Trophoblast cell (in vitro differentiated cells and primary cell): ENCODE measurements at regions not wholly inside any gene's neighbourhood (a gene's known extent, or its start where the extent isn't known, plus 50 kb on each side); places are given as distances from the start of the nearest gene placed in this dataset.

ENCODE experiments used
- DNase-seq, 2 donors: peaks; one replicate each; pipeline ENCODE4 v3.0.0-alpha.2; 2016
- H2AFZ ChIP-seq: 2 replicates; pipeline ENCODE4 v1.6.1; 2013; ENCODE audit warnings: low read length, moderate library complexity, mild to moderate bottlenecking; ENCODE audit not compliant: insufficient read depth, poor library complexity
- H2AK5ac ChIP-seq: 2 replicates; pipeline ENCODE4 v1.6.1; 2013; ENCODE audit warnings: mild to moderate bottlenecking, low read length
- H2BK120ac ChIP-seq: 2 replicates; pipeline ENCODE4 v1.6.1; 2013; ENCODE audit warnings: low read length, mild to moderate bottlenecking, moderate library complexity; ENCODE audit not compliant: insufficient read depth, poor library complexity
- H2BK12ac ChIP-seq: 2 replicates; pipeline ENCODE4 v1.6.1; 2013; ENCODE audit warnings: mild to moderate bottlenecking, low read length, moderate library complexity
- H2BK5ac ChIP-seq: 2 replicates; pipeline ENCODE4 v1.6.1; 2013; ENCODE audit warnings: low read length, low read depth, moderate library complexity, mild to moderate bottlenecking; ENCODE audit not compliant: poor library complexity
- H3K14ac ChIP-seq: 2 replicates; pipeline ENCODE4 v1.6.1; 2013; ENCODE audit warnings: mild to moderate bottlenecking, low read length
- H3K18ac ChIP-seq: 2 replicates; pipeline ENCODE4 v1.6.1; 2013; ENCODE audit warnings: mild to moderate bottlenecking, low read length
- H3K23ac ChIP-seq: 2 replicates; pipeline ENCODE4 v1.6.1; 2013; ENCODE audit warnings: low read length
- H3K27ac ChIP-seq: 2 replicates; pipeline ENCODE4 v1.5.1; 2013; ENCODE audit warnings: low read depth, mild to moderate bottlenecking, inconsistent platforms, low read length, moderate library complexity
- H3K27me3 ChIP-seq: 2 replicates; pipeline ENCODE4 v1.6.1; 2013; ENCODE audit warnings: inconsistent platforms, mild to moderate bottlenecking, low read length, moderate library complexity; ENCODE audit not compliant: insufficient read depth
- H3K36me3 ChIP-seq, 2 experiments: 1 replicate in 1 of 2; 2 replicates in 1 of 2; pipeline ENCODE4 v1.6.1; 2013; ENCODE audit warnings: low read length in 2 of 2, mild to moderate bottlenecking in 2 of 2, moderate library complexity in 1 of 2; ENCODE audit not compliant: insufficient read depth in 2 of 2, control insufficient read depth in 1 of 2
- H3K4ac ChIP-seq: 2 replicates; pipeline ENCODE4 v1.6.1; 2013; ENCODE audit warnings: low read depth, mild to moderate bottlenecking, low read length, moderate library complexity
- H3K4me1 ChIP-seq, 2 experiments: 1 replicate in 1 of 2; 2 replicates in 1 of 2; pipeline ENCODE4 v1.6.1; 2013; ENCODE audit warnings: low read length in 2 of 2, mild to moderate bottlenecking in 2 of 2, moderate library complexity in 1 of 2; ENCODE audit not compliant: insufficient read depth in 2 of 2, control insufficient read depth in 1 of 2
- H3K4me2 ChIP-seq: 2 replicates; pipeline ENCODE4 v1.6.1; 2013; ENCODE audit warnings: inconsistent platforms, mild to moderate bottlenecking, low read length, moderate library complexity
- H3K4me3 ChIP-seq: 2 replicates; pipeline ENCODE4 v1.5.1; 2013; ENCODE audit warnings: mild to moderate bottlenecking, low read depth, low read length, inconsistent platforms
- H3K79me1 ChIP-seq: one replicate; pipeline ENCODE4 v1.6.1; 2013; ENCODE audit warnings: low read length
- H3K79me2 ChIP-seq: 2 replicates; pipeline ENCODE4 v1.6.1; 2013; ENCODE audit warnings: low read length, mild to moderate bottlenecking; ENCODE audit not compliant: control insufficient read depth, insufficient read depth, poor library complexity
- H3K9ac ChIP-seq: 2 replicates; pipeline ENCODE4 v1.6.1; 2013; ENCODE audit warnings: mild to moderate bottlenecking, low read length
- H3K9me3 ChIP-seq: 2 replicates; pipeline ENCODE4 v1.6.1; 2013; ENCODE audit warnings: low read depth, mild to moderate bottlenecking, control low read depth, inconsistent platforms, low read length; ENCODE audit not compliant: insufficient read depth
- H4K12ac ChIP-seq: 2 replicates; pipeline ENCODE4 v1.6.1; 2013; ENCODE audit warnings: low read depth, mild to moderate bottlenecking, low read length, moderate library complexity
- H4K8ac ChIP-seq: 2 replicates; pipeline ENCODE4 v1.6.1; 2013; ENCODE audit warnings: low read depth, mild to moderate bottlenecking, low read length, moderate library complexity
- H4K91ac ChIP-seq: one replicate; pipeline ENCODE4 v1.6.1; 2013; ENCODE audit warnings: low read depth, mild to moderate bottlenecking, low read length, moderate library complexity
- whole genome bisulfite sequencing: extraction: QIAGEN DNeasy Blood & Tissue Kit; methylation state at CpG from one replicate; pipeline ENCODE4 v1.1.7; 2013; ENCODE audit warnings: missing lambda C conversion rate; ENCODE audit not compliant: insufficient read length, insufficient coverage; ENCODE audit errors: extremely low coverage; 5-methylcytosine and 5-hydroxymethylcytosine counted together

DNA sequence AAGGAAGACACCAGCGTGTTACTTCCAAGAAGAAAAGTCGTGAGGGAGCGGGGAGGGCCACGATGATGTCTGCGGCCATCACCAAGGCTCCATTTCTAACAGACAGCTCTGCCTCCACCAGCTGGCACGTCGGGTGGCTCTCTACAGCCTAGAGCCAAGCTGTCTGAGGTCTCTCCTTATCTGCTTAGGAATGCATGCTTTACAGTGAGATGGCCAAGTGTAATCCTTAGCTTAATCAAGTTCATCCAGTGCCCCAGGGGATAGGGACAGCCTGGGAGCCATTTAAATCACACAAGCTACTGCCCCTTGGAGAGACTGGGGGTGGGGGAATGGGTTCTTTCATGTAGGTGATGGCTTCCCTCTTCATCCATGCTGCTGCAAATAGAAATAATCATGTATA, 213.8 kb upstream of the CST7 start:
- no CpG with 5 or more reads among the region's 7 CpGs for WGBS
- Histone ChIP-seq H3K79me1 (no peaks in the 10 kb centered on the region), H2BK120ac (no peak overlapping the region), H4K8ac (no peak overlapping the region), H2BK12ac (no peak overlapping the region), H3K23ac (no peak overlapping the region), H3K79me2 (no peaks in the 10 kb centered on the region), H2BK5ac (no peak overlapping the region), H2AK5ac (no peak overlapping the region), H4K12ac (no peak overlapping the region), H3K9me3 (peaks cover 7% of the 10 kb centered on the region), H3K18ac (no peak overlapping the region), H3K4me2 (no peak overlapping the region), H4K91ac (no peak overlapping the region), H3K4me3 (no peak overlapping the region), H3K4ac (no peak overlapping the region), H3K4me1 (no peaks in the 10 kb centered on the region), H3K14ac (no peak overlapping the region), H2AFZ (no peak overlapping the region), H3K27ac (no peak overlapping the region), H3K36me3 (no peaks in the 10 kb centered on the region), H3K9ac (no peak overlapping the region), H3K27me3 (no peaks in the 10 kb centered on the region)
- DNase-seq: no peak

DNA sequence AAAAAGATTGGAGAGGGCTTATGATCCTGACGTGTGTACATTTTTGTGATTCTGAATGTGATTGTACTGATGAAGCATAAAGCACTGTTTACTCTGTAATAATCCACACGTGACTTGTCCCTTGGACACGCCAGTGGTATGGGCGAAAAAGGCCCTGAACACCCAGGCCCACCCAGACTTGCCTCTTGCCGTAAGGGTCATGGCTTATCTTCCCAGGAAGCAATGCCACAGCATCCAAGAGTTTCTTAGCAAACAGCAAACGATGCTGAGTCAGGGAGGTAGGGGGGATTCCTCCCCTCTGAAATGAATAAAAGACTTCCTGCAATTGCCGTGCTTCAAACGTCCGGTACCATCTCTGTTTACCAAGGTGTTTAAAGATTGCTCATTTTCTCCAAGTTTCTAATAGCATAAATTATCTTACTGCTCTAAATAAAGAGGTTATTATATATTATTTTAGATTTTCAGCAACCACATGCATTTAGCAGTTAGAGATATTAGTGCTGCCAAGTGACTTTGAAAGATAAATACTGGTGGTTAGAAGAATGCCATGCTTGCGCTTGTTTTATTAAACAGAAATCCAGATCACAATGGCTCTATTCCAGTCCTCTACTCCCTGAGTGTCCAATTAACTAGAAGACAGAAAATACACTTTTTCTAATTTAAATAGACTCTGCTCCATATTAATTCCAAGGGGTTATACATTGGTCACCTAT, 212.8 kb upstream of the CST7 start:
- H2BK12ac ChIP-seq: no peak overlapping the region
- no peak overlapping the region for H3K27ac ChIP-seq
- no peaks in the 10 kb centered on the region for H3K27me3 ChIP-seq
- no peak overlapping the region for H2AK5ac ChIP-seq
- H3K4me2 ChIP-seq: no peak overlapping the region
- H3K36me3 ChIP-seq: no peaks in the 10 kb centered on the region
- H3K4ac ChIP-seq: no peak overlapping the region
- no peak overlapping the region for H3K23ac ChIP-seq
- H2BK120ac ChIP-seq: no peak overlapping the region
- no CpG with 5 or more reads among the region's 10 CpGs for WGBS
- no peak overlapping the region for H2BK5ac ChIP-seq
- H4K8ac ChIP-seq: no peak overlapping the region
- no peak overlapping the region for H4K91ac ChIP-seq
- no peak for DNase-seq
- peaks cover 7% of the 10 kb centered on the region for H3K9me3 ChIP-seq
- no peak overlapping the region for H3K4me3 ChIP-seq
- H2AFZ ChIP-seq: no peak overlapping the region
- H3K18ac ChIP-seq: no peak overlapping the region
- H3K79me1 ChIP-seq: no peaks in the 10 kb centered on the region
- H3K4me1 ChIP-seq: no peaks in the 10 kb centered on the region
- no peak overlapping the region for H3K14ac ChIP-seq
- no peak overlapping the region for H4K12ac ChIP-seq
- no peak overlapping the region for H3K9ac ChIP-seq
- H3K79me2 ChIP-seq: no peaks in the 10 kb centered on the region

DNA sequence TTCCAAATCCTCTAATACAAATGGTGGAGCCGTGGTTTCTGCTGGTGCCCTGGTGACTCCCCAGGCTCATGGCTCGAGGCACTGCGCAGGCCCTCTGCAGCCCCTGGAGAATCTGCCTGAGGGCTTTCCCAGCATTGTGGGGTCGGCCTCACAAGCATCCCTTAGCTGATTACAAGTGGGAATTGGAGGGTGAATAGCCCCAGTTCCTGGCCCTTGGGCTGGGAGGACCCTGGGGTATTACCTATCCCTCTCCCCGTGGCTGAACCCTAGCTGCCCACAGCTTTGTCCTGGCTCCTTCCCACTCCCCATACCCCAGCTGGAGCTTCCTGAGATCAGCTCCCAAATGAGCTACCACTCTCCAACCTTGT, 212.2 kb upstream of the CST7 start:
- no peak overlapping the region for H3K14ac ChIP-seq
- H3K4me3 ChIP-seq: no peak overlapping the region
- no peak overlapping the region for H4K91ac ChIP-seq
- H4K12ac ChIP-seq: no peak overlapping the region
- no peak overlapping the region for H3K23ac ChIP-seq
- H3K27me3 ChIP-seq: no peaks in the 10 kb centered on the region
- H2BK12ac ChIP-seq: no peak overlapping the region
- H2BK5ac ChIP-seq: no peak overlapping the region
- no peak overlapping the region for H2AK5ac ChIP-seq
- H3K4ac ChIP-seq: no peak overlapping the region
- H3K36me3 ChIP-seq: no peaks in the 10 kb centered on the region
- no peak overlapping the region for H2AFZ ChIP-seq
- H3K79me1 ChIP-seq: no peaks in the 10 kb centered on the region
- no peak overlapping the region for H3K27ac ChIP-seq
- H3K18ac ChIP-seq: no peak overlapping the region
- H3K9ac ChIP-seq: no peak overlapping the region
- no peaks in the 10 kb centered on the region for H3K4me1 ChIP-seq
- no peak overlapping the region for H3K4me2 ChIP-seq
- no peak overlapping the region for H4K8ac ChIP-seq
- no CpG with 5 or more reads among the region's 5 CpGs for WGBS
- no peak overlapping the region for H2BK120ac ChIP-seq
- H3K79me2 ChIP-seq: no peaks in the 10 kb centered on the region
- peaks cover 7% of the 10 kb centered on the region for H3K9me3 ChIP-seq
- DNase-seq: no peak

DNA sequence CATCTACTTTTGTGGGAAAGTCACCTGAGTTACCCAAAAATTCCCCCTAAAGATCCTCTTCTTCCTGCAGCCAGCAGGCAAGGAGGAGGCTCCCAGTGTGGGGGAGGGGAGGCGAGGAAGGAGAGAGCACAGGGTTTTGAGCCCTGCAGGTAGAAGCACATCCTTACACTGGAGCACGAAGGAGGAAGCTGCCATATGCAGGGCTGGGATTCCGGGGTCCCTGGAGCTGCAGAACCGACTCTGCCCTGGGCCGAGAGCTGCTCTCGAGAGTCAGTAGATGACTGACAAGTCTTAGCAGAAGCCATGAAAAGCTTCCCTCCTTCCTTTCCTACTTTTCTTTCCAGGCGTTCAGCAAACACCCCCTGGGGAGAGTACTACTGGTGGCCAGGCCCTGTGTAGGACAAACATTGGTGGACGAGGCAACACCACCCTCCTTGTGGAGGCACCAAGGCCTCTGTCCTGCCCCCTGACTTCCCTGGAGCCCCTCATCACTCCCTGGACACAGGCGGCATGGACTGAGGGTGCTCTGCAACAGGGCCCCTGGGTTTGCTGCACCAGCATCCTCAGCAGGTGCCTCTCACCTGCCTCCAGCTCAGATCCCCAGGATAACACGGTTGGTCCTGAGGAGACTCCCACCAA, 211.7 kb upstream of the CST7 start:
- H3K9ac ChIP-seq: no peak overlapping the region
- WGBS: no CpG with 5 or more reads among the region's 10 CpGs
- H3K9me3 ChIP-seq: peaks cover 7% of the 10 kb centered on the region
- H3K14ac ChIP-seq: no peak overlapping the region
- DNase-seq: no peak
- no peak overlapping the region for H3K4me3 ChIP-seq
- H3K79me1 ChIP-seq: no peaks in the 10 kb centered on the region
- no peaks in the 10 kb centered on the region for H3K79me2 ChIP-seq
- no peak overlapping the region for H4K12ac ChIP-seq
- no peak overlapping the region for H2AFZ ChIP-seq
- H2BK12ac ChIP-seq: no peak overlapping the region
- H2BK120ac ChIP-seq: no peak overlapping the region
- H3K18ac ChIP-seq: no peak overlapping the region
- no peak overlapping the region for H2AK5ac ChIP-seq
- H3K4me2 ChIP-seq: no peak overlapping the region
- H4K91ac ChIP-seq: no peak overlapping the region
- H2BK5ac ChIP-seq: no peak overlapping the region
- H3K36me3 ChIP-seq: no peaks in the 10 kb centered on the region
- no peak overlapping the region for H4K8ac ChIP-seq
- H3K4ac ChIP-seq: no peak overlapping the region
- no peak overlapping the region for H3K23ac ChIP-seq
- no peaks in the 10 kb centered on the region for H3K27me3 ChIP-seq
- no peak overlapping the region for H3K27ac ChIP-seq
- H3K4me1 ChIP-seq: no peaks in the 10 kb centered on the region
